Fibroblast of lung (primary cell): ENCODE measurements at regions not wholly inside any gene's neighbourhood (a gene's known extent, or its start where the extent isn't known, plus 50 kb on each side); places are given as distances from the start of the nearest gene placed in this dataset.
A peak's percentile ranks its signal among the peaks of the same experiment; 100 is the strongest.

ENCODE experiments used
- DNase-seq, 2 donors: peaks; one replicate each; pipeline versions ENCODE4 v3.0.0 to v3.0.0-alpha.2; 2010; ENCODE audit warnings: low read depth in 2 of 2
- H2AFZ ChIP-seq: 2 replicates; pipeline ENCODE4 v1.5.1; 2012; ENCODE audit warnings: low read length, control low read depth, inconsistent platforms
- H3K27ac ChIP-seq: 2 replicates; pipeline ENCODE4 v1.5.1; 2011; ENCODE audit warnings: low read length, control low read depth; ENCODE audit not compliant: insufficient read depth
- H3K27me3 ChIP-seq: 2 replicates; pipeline ENCODE4 v1.5.1; 2011; ENCODE audit warnings: mild to moderate bottlenecking, low read length; ENCODE audit not compliant: control insufficient read depth, insufficient read depth
- H3K36me3 ChIP-seq: 2 replicates; pipeline ENCODE4 v1.5.1; 2011; ENCODE audit warnings: low read length; ENCODE audit not compliant: control insufficient read depth, insufficient read depth
- H3K4me1 ChIP-seq: 2 replicates; pipeline ENCODE4 v1.5.1; 2011; ENCODE audit warnings: low read length; ENCODE audit not compliant: control insufficient read depth, insufficient read depth; ENCODE audit errors: extremely low read depth
- H3K4me2 ChIP-seq: 2 replicates; pipeline ENCODE4 v1.5.1; 2011; ENCODE audit warnings: low read length, control low read depth; ENCODE audit not compliant: insufficient read depth; ENCODE audit errors: extremely low read depth
- H3K4me3 ChIP-seq, 4 experiments: fragments of 200-600 bp in 1 of 4; sonication (generic) in 1 of 4; replicated peaks in 1 of 4; 2 replicates each; pipeline ENCODE4 v1.5.1; 2011 to 2016; ENCODE audit warnings: low read length in 4 of 4, low read depth in 3 of 4, mild to moderate bottlenecking in 3 of 4, control low read depth in 2 of 4, inconsistent platforms in 1 of 4, mixed read lengths in 1 of 4; ENCODE audit not compliant: insufficient read depth in 1 of 4; ENCODE audit errors: control extremely low read depth in 1 of 4
- H3K79me2 ChIP-seq: 2 replicates; pipeline ENCODE4 v1.5.1; 2012; ENCODE audit warnings: mild to moderate bottlenecking, low read length, inconsistent platforms; ENCODE audit not compliant: control insufficient read depth, insufficient read depth
- H3K9ac ChIP-seq: 2 replicates; pipeline ENCODE4 v1.5.1; 2011; ENCODE audit warnings: mild to moderate bottlenecking, low read length, control low read depth; ENCODE audit not compliant: insufficient read depth
- H3K9me3 ChIP-seq: 2 replicates; pipeline ENCODE4 v1.5.1; 2012; ENCODE audit warnings: low read depth, low read length; ENCODE audit not compliant: control insufficient read depth, insufficient read depth
- H4K20me1 ChIP-seq: 2 replicates; pipeline ENCODE4 v1.5.1; 2011; ENCODE audit warnings: low read length; ENCODE audit not compliant: control insufficient read depth, insufficient read depth; ENCODE audit errors: extremely low read depth
- EZH2 ChIP-seq: IDR thresholded peaks from 2 replicates; pipeline ENCODE4 v1.5.1; 2012; ENCODE audit warnings: low read length, control low read depth, mild to moderate bottlenecking; ENCODE audit errors: missing control alignments
- TF ChIP-seq, protein P1 (sequence below), 2 donors: IDR thresholded peaks in 1 of 2; conservative IDR thresholded peaks in 1 of 2; 1 replicate in 1 of 2; 2 replicates in 1 of 2; pipeline ENCODE4 v1.5.1; 2011 to 2012; ENCODE audit warnings: low read length in 2 of 2, control low read depth in 1 of 2, inconsistent platforms in 1 of 2, low read depth in 1 of 2, mild to moderate bottlenecking in 1 of 2

- Histone ChIP-seq H3K4me1 (peaks cover 16% of the 10 kb centered on the region), H2AFZ (no peak overlapping the region), H3K36me3 (no peaks in the 10 kb centered on the region), H3K4me3 (no peak overlapping the region), H3K27ac (no peak overlapping the region), H4K20me1 (no peaks in the 10 kb centered on the region), H3K27me3 (no peaks in the 10 kb centered on the region), H3K79me2 (no peaks in the 10 kb centered on the region), H3K9ac (no peak overlapping the region), H3K9me3 (no peaks in the 10 kb centered on the region), H3K4me2 (no peak overlapping the region)
- TF ChIP-seq, protein P1, sequence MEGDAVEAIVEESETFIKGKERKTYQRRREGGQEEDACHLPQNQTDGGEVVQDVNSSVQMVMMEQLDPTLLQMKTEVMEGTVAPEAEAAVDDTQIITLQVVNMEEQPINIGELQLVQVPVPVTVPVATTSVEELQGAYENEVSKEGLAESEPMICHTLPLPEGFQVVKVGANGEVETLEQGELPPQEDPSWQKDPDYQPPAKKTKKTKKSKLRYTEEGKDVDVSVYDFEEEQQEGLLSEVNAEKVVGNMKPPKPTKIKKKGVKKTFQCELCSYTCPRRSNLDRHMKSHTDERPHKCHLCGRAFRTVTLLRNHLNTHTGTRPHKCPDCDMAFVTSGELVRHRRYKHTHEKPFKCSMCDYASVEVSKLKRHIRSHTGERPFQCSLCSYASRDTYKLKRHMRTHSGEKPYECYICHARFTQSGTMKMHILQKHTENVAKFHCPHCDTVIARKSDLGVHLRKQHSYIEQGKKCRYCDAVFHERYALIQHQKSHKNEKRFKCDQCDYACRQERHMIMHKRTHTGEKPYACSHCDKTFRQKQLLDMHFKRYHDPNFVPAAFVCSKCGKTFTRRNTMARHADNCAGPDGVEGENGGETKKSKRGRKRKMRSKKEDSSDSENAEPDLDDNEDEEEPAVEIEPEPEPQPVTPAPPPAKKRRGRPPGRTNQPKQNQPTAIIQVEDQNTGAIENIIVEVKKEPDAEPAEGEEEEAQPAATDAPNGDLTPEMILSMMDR (conservative IDR thresholded peaks at IDR 0.05 in 1 of 2, IDR thresholded peaks at IDR 0.05 in 1 of 2; ENCODE audit: low read depth in 1 of 2, low read length in 2 of 2): no peak
- no peak for TF ChIP-seq EZH2
- DNase-seq: no peak
Observed at GRCh38 chr1:94642617-94643321, 101.2 kb upstream of the F3 start.

GRCh38 chr1:94641990-94642389 lies 100.4 kb upstream of the F3 start:
- H3K4me3 ChIP-seq: no peak overlapping the region
- H3K79me2 ChIP-seq: no peaks in the 10 kb centered on the region
- peaks cover 11% of the 10 kb centered on the region for H3K4me1 ChIP-seq
- DNase-seq: peak in 1 of 2 donors; percentile 47
- no peaks in the 10 kb centered on the region for H3K9me3 ChIP-seq
- H3K4me2 ChIP-seq: no peak overlapping the region
- TF ChIP-seq, protein P1 (conservative IDR thresholded peaks at IDR 0.05 in 1 of 2, IDR thresholded peaks at IDR 0.05 in 1 of 2; ENCODE audit: low read depth in 1 of 2, low read length in 2 of 2): no peak
- no peak for TF ChIP-seq EZH2
- H3K27me3 ChIP-seq: no peaks in the 10 kb centered on the region
- no peaks in the 10 kb centered on the region for H3K36me3 ChIP-seq
- no peak overlapping the region for H3K9ac ChIP-seq
- no peaks in the 10 kb centered on the region for H4K20me1 ChIP-seq
- no peak overlapping the region for H3K27ac ChIP-seq
- no peak overlapping the region for H2AFZ ChIP-seq

GRCh38 chr1:94640125-94640524 lies 98.6 kb upstream of the F3 start:
- Histone ChIP-seq H3K4me1 (peaks cover 13% of the 10 kb centered on the region), H3K9ac (no peak overlapping the region), H3K27ac (no peak overlapping the region), H3K27me3 (no peaks in the 10 kb centered on the region), H3K9me3 (no peaks in the 10 kb centered on the region), H4K20me1 (no peaks in the 10 kb centered on the region), H2AFZ (no peak overlapping the region), H3K4me3 (no peak overlapping the region), H3K4me2 (no peak overlapping the region), H3K79me2 (no peaks in the 10 kb centered on the region), H3K36me3 (no peaks in the 10 kb centered on the region)
- TF ChIP-seq, protein P1 (conservative IDR thresholded peaks at IDR 0.05 in 1 of 2, IDR thresholded peaks at IDR 0.05 in 1 of 2; ENCODE audit: low read depth in 1 of 2, low read length in 2 of 2): no peak
- TF ChIP-seq EZH2: no peak
- no peak for DNase-seq
